ENCODE measurements at regions not wholly inside any gene's neighbourhood (a gene's known extent, or its start where the extent isn't known, plus 50 kb on each side); places are given as distances from the start of the nearest gene placed in this dataset.
"Not testable (repeated sequence)": the region's sequence is repeated elsewhere in the genome, so short reads cannot be mapped to it uniquely, and the experiment has no call there.

GRCh38 chr1:234808943-234809853 is 199.2 kb upstream of the IRF2BP2 start:
- not testable (repeated sequence) for H3K36me3 Mint-ChIP-seq (ENCODE audit: insufficient read depth in 1 of 3, low read depth in 3 of 3); H4K8ac ChIP-seq (replicated peaks; ENCODE audit: insufficient read length, low read depth, low read length); H3K56ac ChIP-seq (ENCODE audit: insufficient read length, low read depth, low read length); H3K79me1 ChIP-seq (ENCODE audit: insufficient read depth, low read depth, low read length, poor library complexity, severe bottlenecking); H3K27me3 ChIP-seq (ENCODE audit: insufficient read depth, low read length); H3K4me1 Mint-ChIP-seq; H3K27ac Mint-ChIP-seq; H3K23ac ChIP-seq (ENCODE audit: insufficient read length, low read depth, low read length); H3K23me2 ChIP-seq (ENCODE audit: insufficient read length, low read depth, low read length, poor library complexity, severe bottlenecking); H2BK12ac ChIP-seq (ENCODE audit: insufficient read length, low read depth, low read length); H2BK5ac ChIP-seq (ENCODE audit: insufficient read length, low read length); H3K4me3 Mint-ChIP-seq; H4K91ac ChIP-seq (ENCODE audit: insufficient read length, low read depth, low read length); H3K27me3 Mint-ChIP-seq (ENCODE audit: low read depth); H3K9ac ChIP-seq (ENCODE audit: extremely low read depth, insufficient read length, low read length); DNase-seq; H3K79me2 ChIP-seq (ENCODE audit: insufficient read depth, low read length); H2BK20ac ChIP-seq (ENCODE audit: low read depth, low read length, poor library complexity, severe bottlenecking); H2AFZ ChIP-seq (ENCODE audit: low read length); H3K4me2 ChIP-seq (ENCODE audit: insufficient read depth, insufficient read length, low read length); H3K9me3 ChIP-seq (ENCODE audit: control insufficient read depth, low read depth, low read length); H3K4me1 ChIP-seq (ENCODE audit: insufficient read depth, low read length); H2AK5ac ChIP-seq (ENCODE audit: insufficient read length, low read length); H4K20me1 ChIP-seq (ENCODE audit: control insufficient read depth, insufficient read depth, insufficient read length); H4K5ac ChIP-seq (ENCODE audit: insufficient read length, low read depth, low read length); H3K27ac ChIP-seq (ENCODE audit: insufficient read length, low read depth, low read length); H3T11ph ChIP-seq (ENCODE audit: low read length); H3K4ac ChIP-seq (ENCODE audit: low read depth, low read length); H2BK120ac ChIP-seq (ENCODE audit: low read depth, low read length, poor library complexity, severe bottlenecking); H3K9me3 Mint-ChIP-seq; H2BK15ac ChIP-seq (ENCODE audit: low read depth, low read length); H3K18ac ChIP-seq (ENCODE audit: insufficient read length, low read depth, low read length); H3K14ac ChIP-seq (ENCODE audit: insufficient read depth, low read length)
- no CpG with 5 or more reads among the region's 23 CpGs for WGBS (ENCODE audit: extremely low coverage, insufficient read length, low lambda C conversion rate)

GRCh38 chr1:234808459-234808858 is 198.5 kb upstream of the IRF2BP2 start:
- H4K8ac ChIP-seq (replicated peaks; ENCODE audit: insufficient read length, low read depth, low read length); H2BK5ac ChIP-seq (ENCODE audit: insufficient read length, low read length); H2AFZ ChIP-seq (ENCODE audit: low read length); H2AK5ac ChIP-seq (ENCODE audit: insufficient read length, low read length); H3K56ac ChIP-seq (ENCODE audit: insufficient read length, low read depth, low read length); H3K23me2 ChIP-seq (ENCODE audit: insufficient read length, low read depth, low read length, poor library complexity, severe bottlenecking); H3K36me3 Mint-ChIP-seq (ENCODE audit: insufficient read depth in 1 of 3, low read depth in 3 of 3); H3K79me1 ChIP-seq (ENCODE audit: insufficient read depth, low read depth, low read length, poor library complexity, severe bottlenecking); H4K5ac ChIP-seq (ENCODE audit: insufficient read length, low read depth, low read length); H3K79me2 ChIP-seq (ENCODE audit: insufficient read depth, low read length); H3K27me3 Mint-ChIP-seq (ENCODE audit: low read depth); H3K23ac ChIP-seq (ENCODE audit: insufficient read length, low read depth, low read length); H4K91ac ChIP-seq (ENCODE audit: insufficient read length, low read depth, low read length); H3K4me1 Mint-ChIP-seq; H3K4ac ChIP-seq (ENCODE audit: low read depth, low read length); H3K4me2 ChIP-seq (ENCODE audit: insufficient read depth, insufficient read length, low read length); H3K4me3 Mint-ChIP-seq; H2BK120ac ChIP-seq (ENCODE audit: low read depth, low read length, poor library complexity, severe bottlenecking); H3K18ac ChIP-seq (ENCODE audit: insufficient read length, low read depth, low read length); H2BK15ac ChIP-seq (ENCODE audit: low read depth, low read length); H2BK12ac ChIP-seq (ENCODE audit: insufficient read length, low read depth, low read length); H3K9ac ChIP-seq (ENCODE audit: extremely low read depth, insufficient read length, low read length); H3K9me3 ChIP-seq (ENCODE audit: control insufficient read depth, low read depth, low read length); H4K20me1 ChIP-seq (ENCODE audit: control insufficient read depth, insufficient read depth, insufficient read length); H3K27ac Mint-ChIP-seq; H3K27me3 ChIP-seq (ENCODE audit: insufficient read depth, low read length); H3K9me3 Mint-ChIP-seq; H3K14ac ChIP-seq (ENCODE audit: insufficient read depth, low read length); H3T11ph ChIP-seq (ENCODE audit: low read length); H2BK20ac ChIP-seq (ENCODE audit: low read depth, low read length, poor library complexity, severe bottlenecking); DNase-seq; H3K4me1 ChIP-seq (ENCODE audit: insufficient read depth, low read length); H3K27ac ChIP-seq (ENCODE audit: insufficient read length, low read depth, low read length): not testable (repeated sequence)
- no CpG with 5 or more reads among the region's 7 CpGs for WGBS (ENCODE audit: extremely low coverage, insufficient read length, low lambda C conversion rate)

Data from H9 (cell line).